ENCODE measurements at regions not wholly inside any gene's neighbourhood (a gene's known extent, or its start where the extent isn't known, plus 50 kb on each side); places are given as distances from the start of the nearest gene placed in this dataset.

DNA sequence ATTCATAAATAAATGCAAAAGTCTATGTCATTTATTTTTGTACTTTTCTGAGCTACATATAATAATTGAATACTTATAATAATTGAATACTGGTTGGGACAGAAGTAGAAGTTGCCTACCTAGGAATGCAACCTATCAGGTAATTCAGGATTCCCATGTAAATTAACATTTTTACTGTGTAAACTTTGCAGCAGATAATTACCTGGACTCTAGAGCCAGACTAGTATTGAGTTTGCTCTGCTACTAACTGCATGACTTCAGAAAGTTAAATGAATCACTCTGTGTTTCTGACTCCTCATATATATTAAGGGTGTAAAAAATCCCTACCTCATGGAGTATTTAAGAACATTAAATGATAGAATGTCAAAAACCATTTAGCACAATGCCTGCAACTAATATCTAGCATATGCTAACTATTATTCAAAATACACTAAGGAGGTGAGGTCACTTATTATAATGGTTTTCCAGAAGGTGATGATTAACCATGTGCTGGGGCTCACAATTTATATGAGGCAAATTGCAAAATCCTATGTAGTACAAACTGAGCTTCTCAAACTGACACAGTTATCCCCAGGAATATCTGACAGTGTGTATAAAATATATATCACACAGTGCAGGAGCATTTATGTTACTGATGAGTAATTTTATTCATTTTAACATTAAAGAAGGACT, 138.1 kb upstream of the ANO3 start:
- H3K4me3 ChIP-seq = no peak overlapping the region
- H3K27ac ChIP-seq = no peak overlapping the region

DNA sequence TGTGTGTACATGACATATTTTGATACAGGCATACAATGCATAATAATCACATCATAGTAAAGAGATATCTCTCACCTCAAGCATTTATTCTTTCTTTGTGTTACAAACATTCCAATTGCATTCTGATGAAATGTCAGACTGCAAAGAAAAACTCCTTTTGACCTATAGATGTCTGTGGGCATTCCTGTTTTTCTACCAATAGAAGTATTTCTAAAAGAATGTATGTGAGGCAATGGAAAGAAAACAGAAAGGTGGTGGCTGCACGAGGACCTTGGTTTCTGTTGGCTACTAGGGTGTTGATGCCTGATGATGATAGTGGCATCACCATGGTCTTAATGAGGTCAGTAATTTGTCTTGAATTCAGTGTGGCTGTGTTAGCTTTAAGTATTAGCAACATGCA, 137.0 kb upstream of the ANO3 start:
- no peak overlapping the region for H3K4me3 ChIP-seq
- no peak overlapping the region for H3K27ac ChIP-seq

DNA sequence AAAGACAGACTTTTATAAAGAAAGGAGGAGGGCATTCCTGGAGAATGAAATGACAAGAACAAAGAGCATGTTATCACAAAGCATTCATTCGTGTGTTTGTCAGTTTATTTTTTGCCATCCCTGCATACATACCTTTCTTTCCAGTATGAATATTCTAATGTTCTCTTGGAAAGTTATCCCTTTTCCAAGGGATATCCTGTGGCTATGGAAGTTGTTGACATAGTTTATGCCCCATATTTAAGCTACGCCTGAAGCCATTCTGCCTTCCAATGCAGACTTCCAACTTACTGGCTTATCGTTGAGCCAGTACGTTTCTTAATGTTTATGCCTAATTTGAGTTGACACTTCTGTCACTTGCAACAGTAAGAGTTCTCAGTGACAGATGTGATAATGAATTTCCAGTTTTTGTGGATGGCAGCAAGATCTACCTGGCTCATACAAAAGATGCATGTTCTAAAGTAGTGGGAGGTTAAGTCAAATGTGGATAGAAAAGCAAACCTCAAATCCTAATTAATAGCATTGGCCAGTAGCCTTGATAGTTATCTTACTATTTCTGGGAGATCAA, 133.3 kb upstream of the ANO3 start:
- Histone ChIP-seq H3K4me3 (no peak overlapping the region), H3K27ac (no peak overlapping the region)

DNA sequence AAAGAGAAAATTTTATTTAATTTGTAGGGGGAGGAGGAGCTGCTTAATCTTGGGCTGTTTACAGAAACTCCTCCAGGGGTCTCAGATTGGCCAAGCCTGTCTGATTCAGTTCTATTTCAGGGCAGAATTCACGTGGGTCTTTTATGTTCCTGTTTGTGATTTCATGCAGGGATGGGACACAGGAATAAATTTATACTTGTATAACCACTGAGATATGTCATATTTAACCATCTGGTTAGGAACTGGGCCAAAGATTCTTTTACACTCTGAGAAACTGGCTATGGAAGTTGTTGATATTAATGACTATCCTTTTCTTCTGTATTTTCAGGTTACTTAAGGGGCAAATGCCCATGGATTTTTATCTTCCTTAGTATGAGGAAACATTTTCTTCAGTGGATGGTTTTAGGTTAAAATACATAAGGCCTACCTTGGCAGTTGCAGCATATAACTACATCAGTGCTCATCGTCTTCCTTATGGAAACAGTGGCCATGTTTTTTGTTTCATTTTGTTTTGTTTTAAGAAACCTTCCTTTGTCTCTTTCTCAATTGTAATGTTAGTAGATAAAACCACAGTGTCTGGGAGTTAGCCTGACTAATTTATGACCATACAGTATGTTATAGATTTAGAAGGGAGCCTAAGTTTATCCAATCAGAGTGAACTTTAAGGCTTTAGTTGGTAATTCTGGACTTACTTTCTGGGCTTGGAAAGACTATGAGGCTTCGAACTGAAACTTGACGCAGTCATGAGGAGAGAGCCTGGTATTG, 132.4 kb upstream of the ANO3 start:
- no peak overlapping the region for H3K4me3 ChIP-seq
- no peak overlapping the region for H3K27ac ChIP-seq

DNA sequence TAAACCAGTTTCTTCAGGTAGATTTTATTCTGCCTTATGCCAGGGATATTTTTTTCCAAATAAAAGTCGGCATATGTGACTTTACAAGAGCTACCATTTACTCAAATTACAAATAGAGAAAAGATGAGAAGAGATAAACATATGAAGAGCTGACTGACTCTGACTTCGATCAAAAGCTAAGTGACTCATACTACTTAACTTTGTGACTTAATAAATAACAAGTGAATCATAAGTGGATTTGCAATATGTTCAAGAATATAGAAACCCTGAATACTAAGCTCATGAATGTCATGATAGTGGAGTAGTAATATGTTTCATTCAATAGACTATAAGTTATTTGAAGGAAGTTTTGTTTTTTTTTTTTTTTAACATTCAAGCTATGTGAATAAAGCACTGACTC, 130.5 kb upstream of the ANO3 start:
- Histone ChIP-seq H3K4me3 (no peak overlapping the region), H3K27ac (no peak overlapping the region)

DNA sequence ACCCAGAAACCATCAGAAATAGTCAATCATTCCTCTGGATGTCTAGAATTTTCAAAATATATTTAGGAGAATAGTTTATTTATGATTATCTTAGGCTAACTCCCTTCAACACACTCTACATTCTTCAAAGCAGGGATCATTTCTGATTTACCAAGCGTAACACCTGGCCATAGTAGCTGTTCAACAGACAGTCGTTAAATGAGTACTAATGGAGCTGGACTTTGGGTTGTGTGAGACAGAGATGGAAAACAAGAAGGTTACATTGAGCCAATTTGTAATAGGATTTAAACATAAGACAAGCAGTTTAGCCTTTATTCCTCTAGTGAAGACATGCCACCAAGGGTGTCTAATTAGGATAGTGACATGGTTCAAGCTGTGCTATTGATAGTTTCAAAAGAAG, 129.2 kb upstream of the ANO3 start:
- H3K27ac ChIP-seq = no peak overlapping the region
- no peak overlapping the region for H3K4me3 ChIP-seq

DNA sequence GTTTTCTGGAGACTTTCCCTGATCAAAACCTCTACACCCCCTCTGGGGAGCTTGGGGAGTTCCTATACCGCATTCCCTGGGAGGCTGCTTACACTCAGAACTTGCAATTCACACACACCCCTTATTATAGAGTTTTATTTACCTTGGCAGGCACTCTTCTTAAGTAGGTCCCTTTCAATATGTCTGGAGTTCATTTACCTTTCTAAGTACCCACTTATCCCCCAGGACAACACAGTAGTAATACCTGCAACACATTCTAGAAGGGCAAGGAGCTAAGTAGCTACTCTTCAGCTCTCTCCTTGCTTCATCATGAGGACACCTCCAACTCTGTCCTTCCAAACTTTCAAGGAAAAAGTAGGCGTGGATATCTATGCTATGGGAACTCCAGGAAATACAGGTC, 127.8 kb upstream of the ANO3 start:
- no peak overlapping the region for H3K27ac ChIP-seq
- H3K4me3 ChIP-seq = no peak overlapping the region

DNA sequence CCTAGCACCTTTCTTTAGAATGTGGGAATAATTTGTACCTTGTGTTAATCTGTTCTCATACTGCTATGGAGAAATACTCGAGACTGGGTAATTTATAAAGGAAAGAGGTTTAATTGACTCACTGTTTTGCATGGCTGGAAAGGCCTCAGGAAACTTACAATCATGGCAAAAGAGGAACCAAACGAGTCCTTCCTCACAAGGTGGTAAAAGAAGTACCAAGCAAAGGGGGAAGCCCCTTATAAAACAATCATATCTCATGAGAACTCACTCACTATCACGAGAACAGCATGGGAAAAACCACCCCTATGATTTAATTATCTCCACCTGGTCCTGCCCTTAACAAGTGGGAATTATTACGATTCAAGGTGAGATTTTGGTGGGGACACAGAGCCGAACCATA, 127.1 kb upstream of the ANO3 start:
- Histone ChIP-seq H3K27ac (no peak overlapping the region), H3K4me3 (no peak overlapping the region)

DNA sequence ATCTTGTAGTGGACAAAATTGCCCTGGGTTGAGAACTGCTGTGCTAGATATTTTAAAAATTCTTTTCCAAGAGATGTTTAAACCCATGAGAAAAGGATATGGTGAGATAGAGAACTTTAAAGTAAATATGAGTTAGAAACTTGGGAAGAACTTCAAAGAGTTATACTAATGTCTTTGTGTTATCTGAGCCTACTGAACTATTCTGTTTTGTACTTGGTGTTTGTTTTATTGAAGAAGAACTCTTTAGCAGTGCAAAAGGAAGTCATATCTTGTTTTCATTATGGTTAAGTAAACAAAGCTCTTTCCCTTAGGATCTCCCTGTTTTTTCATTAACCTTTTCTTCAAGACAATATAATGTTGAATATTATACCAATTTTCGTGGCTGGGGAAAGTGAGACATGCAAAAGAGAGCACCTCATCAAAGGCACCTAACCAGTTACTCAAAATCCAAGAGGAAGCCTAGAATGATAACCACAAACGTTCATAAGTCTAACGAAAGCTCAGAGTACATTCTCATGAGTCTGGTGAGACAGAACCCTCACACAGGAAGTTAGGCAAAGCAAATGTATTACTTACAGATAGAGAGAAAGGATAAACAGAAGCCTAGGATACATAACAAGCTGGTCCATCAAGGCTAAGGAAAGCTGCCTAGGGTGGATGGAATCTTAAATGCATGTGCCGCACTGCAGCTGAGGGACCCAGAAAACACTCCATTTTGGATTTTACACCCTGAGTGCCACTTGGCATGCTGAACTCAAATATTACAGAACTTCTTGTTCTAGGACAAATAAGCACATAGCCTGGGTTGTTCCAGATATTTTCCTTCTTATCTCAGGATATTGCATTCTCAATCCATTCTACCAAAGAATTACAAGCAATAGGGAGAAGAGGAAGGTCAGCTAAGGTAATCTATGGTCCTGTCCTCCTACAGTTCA, 112.5 kb upstream of the ANO3 start:
- no peak overlapping the region for H3K4me3 ChIP-seq
- H3K27ac ChIP-seq = no peak overlapping the region

DNA sequence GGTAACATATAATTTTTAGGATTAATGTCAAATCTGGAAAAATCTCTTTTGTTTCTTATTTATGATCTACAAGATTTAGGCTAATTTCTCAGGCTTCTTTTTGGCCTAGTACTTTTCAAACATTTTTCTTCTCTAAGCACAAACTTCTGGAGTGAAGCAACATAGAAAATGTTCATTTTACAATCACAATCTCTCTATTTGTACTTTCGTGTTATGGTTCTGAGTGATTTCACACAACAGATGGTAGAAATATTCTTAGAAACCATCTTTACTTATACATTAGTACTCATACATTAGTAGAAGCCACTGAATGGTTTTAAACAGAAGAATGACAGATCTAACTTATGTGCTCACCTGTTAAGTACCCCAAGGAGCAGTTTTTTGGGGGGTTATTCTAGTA, 106.3 kb upstream of the ANO3 start:
- no peak overlapping the region for H3K4me3 ChIP-seq
- no peak overlapping the region for H3K27ac ChIP-seq

DNA sequence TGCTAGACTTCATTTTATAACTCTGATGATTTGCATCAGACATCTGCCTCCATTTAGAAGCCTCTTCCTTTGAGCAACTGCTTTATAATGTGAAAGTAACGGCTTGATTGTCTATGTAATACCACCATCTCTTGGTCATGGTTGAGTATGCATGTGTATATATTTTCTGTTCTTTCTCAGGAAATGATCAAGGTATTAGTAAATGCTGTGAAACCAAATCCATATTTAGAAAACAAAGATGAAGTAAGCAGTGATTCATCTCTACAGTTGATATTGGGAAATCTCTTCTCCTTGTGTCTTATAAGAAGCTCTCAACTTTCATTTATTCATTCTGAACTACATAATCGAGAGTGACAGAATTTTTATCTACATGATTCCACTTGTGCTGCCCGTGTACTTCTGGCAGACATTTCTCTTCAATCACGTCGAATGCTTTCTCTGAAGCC, 104.6 kb upstream of the ANO3 start:
- H3K4me3 ChIP-seq = no peak overlapping the region
- H3K27ac ChIP-seq = no peak overlapping the region

DNA sequence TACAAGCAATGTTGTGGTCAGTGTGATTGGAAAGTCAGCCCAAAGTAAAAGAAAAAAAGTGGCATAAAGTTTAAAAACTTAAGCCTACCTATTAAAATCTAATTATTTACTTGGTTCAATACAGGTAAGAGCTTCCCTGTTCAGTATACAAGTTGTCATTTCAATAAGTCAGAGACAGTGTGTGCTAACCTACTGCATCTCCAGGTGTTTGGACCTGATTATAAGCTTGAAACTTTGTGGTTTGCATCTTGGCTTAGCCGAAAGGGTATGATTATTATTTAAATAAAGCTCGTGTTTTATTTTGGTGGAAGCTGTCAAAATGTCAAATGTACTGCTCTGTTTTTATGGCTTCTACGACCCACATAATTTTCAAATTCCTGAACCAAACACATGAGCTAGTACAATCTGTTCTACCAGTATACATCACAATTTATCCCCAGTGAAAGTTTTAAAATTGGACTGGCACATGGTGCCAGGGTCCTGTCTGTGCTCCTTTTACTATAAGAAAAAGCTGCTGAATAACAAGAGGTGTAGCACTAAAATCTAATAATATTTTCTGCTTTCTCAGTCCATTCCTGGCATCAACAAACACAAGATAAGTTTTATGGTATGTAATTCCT, 103.9 kb upstream of the ANO3 start:
- no peak overlapping the region for H3K27ac ChIP-seq
- H3K4me3 ChIP-seq = no peak overlapping the region

DNA sequence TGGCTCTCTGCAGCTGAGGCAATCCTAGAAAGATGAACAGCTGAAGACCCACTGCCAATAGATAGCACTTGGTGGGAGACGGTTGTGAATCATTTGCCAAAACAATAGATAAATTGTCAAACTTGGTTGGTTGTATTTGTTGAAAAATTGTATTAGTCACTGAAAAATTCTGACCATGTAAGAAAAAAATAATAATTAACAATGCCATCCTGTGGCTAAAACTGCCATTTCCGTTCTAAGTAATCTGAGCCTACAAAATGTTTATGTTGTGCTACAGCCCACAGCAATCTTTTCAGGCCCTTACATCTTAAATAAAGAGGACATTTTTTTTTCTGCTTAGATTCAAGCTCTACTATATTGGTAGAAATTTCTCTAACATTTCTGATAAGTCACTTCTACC, 103.2 kb upstream of the ANO3 start:
- Histone ChIP-seq H3K4me3 (no peak overlapping the region), H3K27ac (no peak overlapping the region)

DNA sequence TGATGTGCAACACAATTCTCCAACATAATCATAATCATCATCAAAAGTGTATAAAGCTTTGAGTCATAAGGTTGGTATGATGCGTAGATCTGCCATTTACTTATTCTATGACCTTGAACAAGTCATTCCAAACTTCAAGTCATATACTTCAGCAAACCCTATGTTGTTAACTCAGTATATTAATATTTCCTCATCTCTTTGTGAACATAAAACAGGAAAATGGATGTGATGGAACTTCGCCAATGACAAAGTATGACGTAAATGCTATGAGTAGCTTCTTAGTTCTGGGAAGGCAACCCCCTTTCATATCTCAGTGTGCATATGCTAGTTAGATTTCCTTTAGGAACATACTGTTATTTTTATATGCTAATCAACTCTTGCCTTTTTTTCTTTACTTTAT, 102.7 kb upstream of the ANO3 start:
- H3K27ac ChIP-seq = no peak overlapping the region
- H3K4me3 ChIP-seq = no peak overlapping the region

DNA sequence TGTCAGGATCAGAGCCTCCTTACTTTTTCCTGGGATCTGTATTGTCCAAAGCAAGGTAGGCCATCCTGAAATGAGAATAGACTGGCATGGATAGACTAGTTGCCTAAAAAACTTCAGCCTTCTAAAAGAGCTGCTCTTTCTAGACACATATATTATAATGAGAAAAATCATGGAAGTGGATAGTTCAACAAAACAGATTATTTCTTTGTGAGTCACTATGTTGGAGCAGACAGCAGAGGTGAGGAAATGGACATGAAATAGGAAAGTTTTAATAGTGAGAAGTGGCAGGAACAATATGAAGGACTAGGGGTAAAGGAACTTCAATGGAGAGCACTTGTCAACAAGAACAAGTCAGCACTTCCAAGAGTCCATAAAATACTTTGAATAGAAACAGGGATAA, 101.9 kb upstream of the ANO3 start:
- H3K4me3 ChIP-seq = no peak overlapping the region
- H3K27ac ChIP-seq = no peak overlapping the region

DNA sequence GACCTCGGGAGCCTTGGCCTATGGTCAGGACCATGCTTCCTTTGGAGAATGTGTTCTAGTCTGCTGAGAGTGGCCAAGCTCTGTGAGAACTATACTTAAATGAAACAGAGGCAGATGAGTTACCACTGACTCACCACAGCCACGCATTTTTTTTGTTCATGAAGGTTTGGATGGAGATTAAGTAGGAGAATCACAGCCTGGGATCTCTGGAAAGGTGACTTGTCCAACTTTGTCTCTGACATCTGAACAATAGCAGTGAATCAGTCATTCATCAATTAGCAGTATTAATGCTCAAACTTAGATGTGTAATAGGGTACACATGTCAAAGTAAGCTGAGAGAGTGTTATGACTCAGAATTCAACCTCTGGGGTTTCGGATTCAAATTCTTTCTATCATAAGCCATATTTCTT, 100.7 kb upstream of the ANO3 start:
- no peak overlapping the region for H3K27ac ChIP-seq
- H3K4me3 ChIP-seq = no peak overlapping the region

DNA sequence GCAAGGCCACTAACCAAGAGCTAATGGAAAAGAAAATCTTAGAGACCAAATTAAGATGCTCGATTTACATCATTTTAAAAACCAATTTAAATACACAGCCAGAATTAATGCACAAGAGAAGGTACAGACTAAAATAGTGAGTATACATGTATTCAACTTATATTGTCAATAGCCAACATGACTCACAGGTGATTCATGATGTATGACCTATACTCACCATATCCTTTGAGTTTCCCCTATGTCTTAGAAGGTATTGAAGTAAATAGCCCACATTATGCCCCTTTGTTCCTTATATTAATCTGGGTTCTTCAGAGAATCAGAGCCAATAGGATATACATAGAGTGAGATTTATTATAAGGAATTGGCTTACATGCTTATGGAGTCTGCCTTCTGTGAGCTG, 97.5 kb upstream of the ANO3 start:
- H3K27ac ChIP-seq = no peak overlapping the region
- H3K4me3 ChIP-seq = no peak overlapping the region

DNA sequence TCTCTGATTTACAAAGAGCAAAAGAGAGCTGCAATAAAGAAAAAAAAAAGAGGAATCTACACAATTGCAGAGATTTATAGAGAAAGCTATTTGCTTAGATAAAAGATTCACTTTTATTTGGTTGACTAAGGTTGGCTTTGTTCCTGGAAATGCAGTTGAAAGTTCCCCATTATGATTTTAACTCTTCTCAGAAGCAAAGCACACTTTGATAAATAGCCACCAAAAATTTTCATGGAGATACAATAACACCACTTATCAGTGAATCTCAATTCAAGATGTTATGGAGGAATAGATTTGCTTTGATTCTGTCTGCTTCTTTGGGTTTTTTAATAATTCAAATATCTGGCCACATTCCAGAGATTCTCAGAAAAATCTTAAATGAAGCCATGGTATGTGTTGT, 88.5 kb upstream of the ANO3 start:
- Histone ChIP-seq H3K27ac (peak overlapping the region in 2 of 21 experiments; percentile 21 to 66), H3K4me3 (no peak overlapping the region)

DNA sequence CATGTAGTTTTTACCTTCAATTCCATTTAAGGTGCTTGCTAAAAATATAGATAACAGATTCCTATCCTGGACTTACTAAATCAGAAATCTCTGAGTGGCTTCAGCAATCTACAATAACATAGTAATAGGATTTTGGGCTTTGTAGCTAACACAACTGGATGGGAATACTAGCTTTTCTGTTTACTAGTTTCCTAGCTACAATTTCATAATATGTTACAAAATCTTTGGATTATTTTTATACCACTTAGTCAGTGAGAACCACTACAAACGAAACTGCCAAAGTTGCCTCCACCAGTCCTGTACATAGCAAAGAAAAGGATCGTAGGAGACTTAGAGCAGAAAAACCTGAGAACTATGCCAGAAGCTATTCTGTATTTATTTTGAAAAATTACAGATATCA, 87.7 kb upstream of the ANO3 start:
- no peak overlapping the region for H3K4me3 ChIP-seq
- H3K27ac ChIP-seq = peak overlapping the region in 2 of 21 experiments; percentile 37 to 66

DNA sequence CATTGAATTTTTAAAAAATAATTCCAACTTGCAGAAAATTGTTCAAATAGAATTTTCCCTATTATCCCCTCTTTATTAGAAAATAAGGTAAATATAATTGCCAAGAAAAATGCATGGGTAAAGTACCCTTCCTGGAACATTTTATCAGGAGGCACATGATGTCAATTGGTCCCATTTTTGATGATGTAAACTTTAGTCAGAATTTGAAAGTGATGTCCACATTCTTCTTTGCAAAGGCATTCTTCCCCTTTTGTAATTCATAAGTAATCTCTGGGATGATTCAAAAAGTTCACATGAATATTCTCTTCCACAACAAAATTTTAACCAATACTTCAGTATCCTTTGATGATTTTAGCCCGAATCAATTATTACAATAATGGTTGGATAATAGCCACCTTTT, 86.9 kb upstream of the ANO3 start:
- Histone ChIP-seq H3K4me3 (no peak overlapping the region), H3K27ac (peak overlapping the region in 1 of 21 experiments; percentile 66)
